Heart left ventricle (tissue), 16 donors: ENCODE measurements at regions not wholly inside any gene's neighbourhood (a gene's known extent, or its start where the extent isn't known, plus 50 kb on each side); places are given as distances from the start of the nearest gene placed in this dataset.

Experiments
- ATAC-seq, 4 donors: fragments of 200-7000 bp; cut with Tn5 transposase; one replicate each; pipeline ENCODE4 v1.9.1; 2020 to 2022; ENCODE audit warnings: moderate library complexity in 4 of 4, mild to moderate bottlenecking in 3 of 4, moderate number of reproducible peaks in 1 of 4
- DNase-seq, 5 donors: peaks; one replicate each; pipeline ENCODE4 v3.0.0-alpha.2; 2020
- H3K27ac ChIP-seq, 12 donors: fragments of 200-600 bp; sonication (generic) in 4 of 12; one replicate each; pipeline versions ENCODE4 v1.5.0 to v1.8.0; 2016 to 2022; ENCODE audit warnings: mild to moderate bottlenecking in 2 of 12
- H3K27me3 ChIP-seq, 9 donors: fragments of 200-600 bp; sonication (generic) in 2 of 9; one replicate each; pipeline versions ENCODE4 v1.5.1 to v1.8.0; 2016 to 2022; ENCODE audit warnings: mild to moderate bottlenecking in 3 of 9
- H3K36me3 ChIP-seq, 9 donors: fragments of 200-600 bp; sonication (generic) in 2 of 9; one replicate each; pipeline versions ENCODE4 v1.5.0 to v1.8.0; 2018 to 2022; ENCODE audit warnings: mild to moderate bottlenecking in 2 of 9
- H3K4me1 ChIP-seq, 12 donors: fragments of 200-600 bp; sonication (generic) in 4 of 12; one replicate each; pipeline versions ENCODE4 v1.5.0 to v1.8.0; 2016 to 2022; ENCODE audit warnings: mild to moderate bottlenecking in 3 of 12
- H3K4me3 ChIP-seq, 12 donors: fragments of 200-600 bp; sonication (generic) in 4 of 12; one replicate each; pipeline versions ENCODE4 v1.5.0 to v1.8.0; 2017 to 2022; ENCODE audit warnings: mild to moderate bottlenecking in 9 of 12, moderate library complexity in 4 of 12
- H3K9me3 ChIP-seq, 12 donors: fragments of 200-600 bp; sonication (generic) in 4 of 12; one replicate each; pipeline versions ENCODE4 v1.5.0 to v1.8.0; 2016 to 2022; ENCODE audit warnings: mild to moderate bottlenecking in 1 of 12
- CTCF ChIP-seq, 12 donors: fragments of 200-600 bp; sonication (generic) in 4 of 12; IDR thresholded peaks; one replicate each; pipeline versions ENCODE4 v1.5.0 to v1.8.0; 2018 to 2022; ENCODE audit warnings: antibody characterized with exemption in 12 of 12, mild to moderate bottlenecking in 5 of 12
- POLR2A ChIP-seq, 2 donors: fragments of 450-650 bp; IDR thresholded peaks; one replicate each; pipeline ENCODE4 v1.6.1; 2017; ENCODE audit warnings: antibody characterized with exemption in 2 of 2, mild to moderate bottlenecking in 2 of 2, moderate library complexity in 2 of 2
- WGBS, 4 donors: extraction: QIAGEN DNeasy Blood & Tissue Kit in 2 of 4; methylation state at CpG; one replicate each; pipeline versions ENCODE4 v1.1.5 to v1.1.7; 2013 to 2018; 5-methylcytosine and 5-hydroxymethylcytosine counted together
- intact Hi-C, 10 donors: fragments of 100-400 bp; cut with DNase I; formaldehyde crosslinking; loops; one replicate each; pipeline versions ENCODE4 v1.11.1 to v1.14.2; 2022
- donor health status: ischemic (EF 13 %, LVEDD 7.1; RV severe dilation, severe dysfunction).
- donor health status: healthy with polysubstance abuse.
- donor health status: DM: no; HTN: yes; CAD: no.
- donor health status: DM: no; HTN: no; CAD: no.
- donor health status: ischemic (EF 25% LVEDD 6.9; RV normal size, moderate dysfunction).
- donor health status: ischemic (EF 25% LVEDD 5.7; RV mildly dilated, moderate dysfunction).
- donor health status: healthy.
- donor health status: DM: yes; HTN: yes; CAD: no.
- donor health status: ischemic (EF 35%, LVEDD 5.7; RV mildly dilated, moderate dysfunction).
- donor health status: nonischemic (EF 11% LVEDD 7.7; RV severe dilation, severe dysfunction).
- donor health status: DM: yes; HTN: yes; CAD: no.
- donor health status: PGD.
- donor health status: ischemic (EF 29% LVEDD 5.4; RV normal size, mild dysfunction).
- donor health status: nonischemic (EF 23%, LVEDD 6.1; RV moderate dilation, normal function).

GRCh38 chr14:22140633-22141032 is 448.4 kb downstream of the DAD1 start:
- ATAC-seq: no peak
- intact Hi-C loops: no loop called here
- H3K36me3 ChIP-seq: no peaks in the 10 kb centered on the region
- H3K4me1 ChIP-seq: no peaks in the 10 kb centered on the region
- peaks cover 0 to 6% (median 0%) of the 10 kb centered on the region in 9 donors for H3K27me3 ChIP-seq
- DNase-seq: no peak
- H3K9me3 ChIP-seq: peaks cover 0 to 11% (median 0%) of the 10 kb centered on the region in 12 donors
- WGBS, 4 donors: 67 to 74% (median 68%) methylated on average over 4 of the region's 4 CpGs
- no peak overlapping the region for H3K27ac ChIP-seq
- TF ChIP-seq CTCF (IDR thresholded peaks at IDR 0.05): no peak
- TF ChIP-seq POLR2A (IDR thresholded peaks at IDR 0.05): no peak
- no peak overlapping the region for H3K4me3 ChIP-seq

GRCh38 chr14:22131749-22132476 is 457.1 kb downstream of the DAD1 start:
- intact Hi-C loops: no loop called here
- DNase-seq (no peak), ATAC-seq (no peak)
- Histone ChIP-seq H3K4me3 (no peak overlapping the region), H3K27ac (no peak overlapping the region), H3K27me3 (no peaks in the 10 kb centered on the region), H3K36me3 (no peaks in the 10 kb centered on the region), H3K9me3 (peaks cover 0 to 23% (median 0%) of the 10 kb centered on the region in 12 donors), H3K4me1 (no peaks in the 10 kb centered on the region)
- WGBS, 4 donors: 67 to 71% (median 69%) methylated on average over 4 of the region's 4 CpGs
- peak in 7 of 12 donors; percentile 9 to 40 (median 31) for TF ChIP-seq CTCF (IDR thresholded peaks at IDR 0.05)
- TF ChIP-seq POLR2A (IDR thresholded peaks at IDR 0.05): no peak

GRCh38 chr14:22124073-22124613 is 450.5 kb upstream of the OR4E1 start:
- Histone ChIP-seq H3K4me1 (no peaks in the 10 kb centered on the region), H3K27me3 (peaks cover 0 to 3% (median 0%) of the 10 kb centered on the region in 9 donors), H3K9me3 (peaks cover 0 to 5% (median 0%) of the 10 kb centered on the region in 12 donors), H3K27ac (no peak overlapping the region), H3K4me3 (no peak overlapping the region), H3K36me3 (no peaks in the 10 kb centered on the region)
- DNase-seq (no peak), ATAC-seq (no peak)
- intact Hi-C loops: no loop called here
- TF ChIP-seq CTCF (IDR thresholded peaks at IDR 0.05) (no peak), POLR2A (IDR thresholded peaks at IDR 0.05) (no peak)
- WGBS, 4 donors: 84 to 86% (median 85%) methylated on average over 8 of the region's 8 CpGs

DNA sequence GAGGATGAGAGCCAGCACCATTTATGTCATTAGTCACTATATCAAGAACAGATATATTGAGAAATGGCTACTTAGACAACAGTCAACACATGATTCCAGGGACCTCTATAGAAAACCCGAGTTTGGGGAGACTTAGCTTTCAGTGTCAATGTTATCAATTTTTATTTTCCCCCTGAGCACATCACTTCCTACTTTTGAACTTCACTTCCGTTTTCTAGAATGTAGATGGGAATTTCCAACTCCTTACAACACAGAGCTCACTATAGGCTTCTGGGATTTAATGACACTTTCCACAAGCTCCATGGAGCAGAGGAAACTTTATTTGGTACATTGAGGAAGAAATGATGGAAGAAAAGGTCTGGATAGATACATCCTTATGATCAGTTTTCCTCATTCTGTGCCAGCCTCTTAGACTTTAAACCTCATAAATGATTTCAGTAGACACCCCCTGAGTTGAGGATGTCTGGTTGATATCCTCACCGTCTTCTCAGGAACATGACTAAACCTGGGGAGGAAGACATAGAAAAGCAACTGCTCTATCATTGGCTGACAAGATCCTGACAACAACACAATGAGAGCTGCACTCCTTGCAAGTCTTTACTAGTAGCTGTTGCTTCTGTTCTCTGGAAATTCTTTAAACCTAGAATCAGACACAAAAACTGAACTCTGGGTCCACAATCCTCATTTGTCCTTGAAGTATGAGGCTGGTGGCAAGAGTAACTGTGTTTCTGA is 449.4 kb upstream of the OR4E1 start:
- H3K4me3 ChIP-seq: no peak overlapping the region
- WGBS, 4 donors: 49 to 77% (median 59%) methylated on average over 3 of the region's 3 CpGs
- H3K4me1 ChIP-seq: no peaks in the 10 kb centered on the region
- ATAC-seq (no peak), DNase-seq (no peak)
- no peak for TF ChIP-seq CTCF (IDR thresholded peaks at IDR 0.05)
- TF ChIP-seq POLR2A (IDR thresholded peaks at IDR 0.05): no peak
- H3K27me3 ChIP-seq: peaks cover 0 to 3% (median 0%) of the 10 kb centered on the region in 9 donors
- H3K9me3 ChIP-seq: peaks cover 0 to 5% (median 0%) of the 10 kb centered on the region in 12 donors
- H3K27ac ChIP-seq: no peak overlapping the region
- intact Hi-C loops: no loop called here
- no peaks in the 10 kb centered on the region for H3K36me3 ChIP-seq
